Astrocyte of the cerebellum (primary cell): ENCODE measurements at regions not wholly inside any gene's neighbourhood (a gene's known extent, or its start where the extent isn't known, plus 50 kb on each side); places are given as distances from the start of the nearest gene placed in this dataset.

Experiments
- DNase-seq: peaks from one replicate; pipeline ENCODE4 v3.0.0-alpha.2; 2011; ENCODE audit warnings: low read depth
- H3K4me3 ChIP-seq: 2 replicates; pipeline ENCODE4 v1.5.1; 2011; ENCODE audit warnings: mild to moderate bottlenecking, low read depth, low read length, moderate library complexity
- CTCF ChIP-seq: IDR thresholded peaks from 2 replicates; pipeline ENCODE4 v1.5.1; 2012; ENCODE audit warnings: low read length, low read depth, moderate library complexity, mild to moderate bottlenecking; ENCODE audit errors: missing control alignments
- in situ Hi-C: cut with HindIII; loops from 2 replicates; pipeline ENCODE4 v1.10.0; 2017; ENCODE audit warnings: low sequenced_read_pairs

- no peak for TF ChIP-seq CTCF
- in situ Hi-C loops = no loop called here
- H3K4me3 ChIP-seq = no peak overlapping the region
- no peak for DNase-seq
These were observed 311.3 kb downstream of the SQOR start for GRCh38 chr15:45946111-45946510.

GRCh38 chr15:45948181-45948621 is 313.4 kb downstream of the SQOR start:
- TF ChIP-seq CTCF = no peak
- H3K4me3 ChIP-seq = no peak overlapping the region
- peak; percentile 33 for DNase-seq
- in situ Hi-C loops = no loop called here

GRCh38 chr15:45958924-45959323 is 324.1 kb downstream of the SQOR start:
- no peak for DNase-seq
- no peak overlapping the region for H3K4me3 ChIP-seq
- in situ Hi-C loops = no loop called here
- no peak for TF ChIP-seq CTCF

GRCh38 chr15:45962733-45963132 is 327.9 kb downstream of the SQOR start:
- DNase-seq = no peak
- TF ChIP-seq CTCF = no peak
- no peak overlapping the region for H3K4me3 ChIP-seq
- in situ Hi-C loops = no loop called here

GRCh38 chr15:45970542-45970941 is 335.7 kb downstream of the SQOR start:
- no peak for DNase-seq
- TF ChIP-seq CTCF = no peak
- in situ Hi-C loops = no loop called here
- no peak overlapping the region for H3K4me3 ChIP-seq

GRCh38 chr15:45980366-45980765 is 345.5 kb downstream of the SQOR start:
- DNase-seq = no peak
- TF ChIP-seq CTCF = no peak
- H3K4me3 ChIP-seq = no peak overlapping the region
- in situ Hi-C loops = no loop called here

- no peak for TF ChIP-seq CTCF
- no peak overlapping the region for H3K4me3 ChIP-seq
- in situ Hi-C loops = no loop called here
- DNase-seq = no peak
These were observed 346.8 kb downstream of the SQOR start for GRCh38 chr15:45981625-45982024.
